B cell (primary cell): ENCODE measurements at regions not wholly inside any gene's neighbourhood (a gene's known extent, or its start where the extent isn't known, plus 50 kb on each side); places are given as distances from the start of the nearest gene placed in this dataset.

Source experiments
- ATAC-seq: fragments of 200-7000 bp; cut with Tn5 transposase; one replicate; pipeline ENCODE4 v1.10.0; 2021; ENCODE audit warnings: low read depth, mild to moderate bottlenecking, moderate number of reproducible peaks, moderate library complexity
- CTCF ChIA-PET: fragments of 350-600 bp; sonication (Branson Sonifier 250); formaldehyde crosslinking; loops from one replicate; lab custom pipeline; 2021; ENCODE audit warnings: antibody characterized with exemption, inconsistent platforms; lab: Charles Lee
- POLR2A ChIA-PET: fragments of 350-600 bp; sonication (Branson Sonifier 250); formaldehyde crosslinking; loops from one replicate; lab custom pipeline; 2021; ENCODE audit warnings: antibody characterized with exemption; lab: Charles Lee
- DNase-seq: peaks from one replicate; pipeline ENCODE4 v3.0.0; 2013
- H2AFZ ChIP-seq: 2 replicates; pipeline ENCODE4 v1.6.1; 2012; ENCODE audit warnings: mild to moderate bottlenecking, low read depth, low read length; ENCODE audit not compliant: insufficient read depth, poor library complexity, severe bottlenecking
- H3K27ac ChIP-seq, 2 donors: 1 replicate in 1 of 2; 2 replicates in 1 of 2; pipeline ENCODE4 v1.5.1; 2012 to 2013; ENCODE audit warnings: low read length in 2 of 2, mild to moderate bottlenecking in 2 of 2, moderate library complexity in 1 of 2
- H3K27me3 ChIP-seq, 4 experiments: fragments of 200-600 bp in 1 of 4; sonication (generic) in 1 of 4; replicated peaks in 1 of 4; 1 replicate in 2 of 4; 2 replicates in 2 of 4; pipeline versions ENCODE4 v1.6.1 to v1.7.0; 2013 to 2016; ENCODE audit warnings: low read length in 3 of 4, mild to moderate bottlenecking in 2 of 4, mixed read lengths in 1 of 4, moderate library complexity in 1 of 4; ENCODE audit not compliant: insufficient read depth in 4 of 4, control insufficient read depth in 3 of 4; ENCODE audit errors: control extremely low read depth in 1 of 4
- H3K36me3 ChIP-seq, 2 experiments: replicated peaks in 1 of 2; 1 replicate in 1 of 2; 2 replicates in 1 of 2; pipeline versions ENCODE4 v1.6.1 to v1.7.1; 2013; ENCODE audit warnings: low read length in 1 of 2; ENCODE audit not compliant: insufficient read depth in 2 of 2, control insufficient read depth in 1 of 2; ENCODE audit errors: control extremely low read depth in 1 of 2, extremely low read depth in 1 of 2
- H3K4me1 ChIP-seq, 2 donors: fragments of 200-600 bp in 1 of 2; sonication (generic) in 1 of 2; 1 replicate in 1 of 2; 2 replicates in 1 of 2; pipeline versions ENCODE4 v1.5.1 to v1.6.1; 2013 to 2017; ENCODE audit warnings: low read length in 2 of 2; ENCODE audit not compliant: control insufficient read depth in 2 of 2, insufficient read depth in 2 of 2
- H3K4me2 ChIP-seq: replicated peaks from 2 replicates; pipeline ENCODE3; 2012; ENCODE audit warnings: mild to moderate bottlenecking, low read depth, low read length; ENCODE audit not compliant: poor library complexity, severe bottlenecking
- H3K4me3 ChIP-seq, 5 experiments: fragments of 200-600 bp in 1 of 5; sonication (generic) in 1 of 5; 1 replicate in 3 of 5; 2 replicates in 2 of 5; pipeline versions ENCODE4 v1.5.1 to v1.7.0; 2011 to 2016; ENCODE audit warnings: low read length in 4 of 5, mild to moderate bottlenecking in 4 of 5, low read depth in 2 of 5, control low read depth in 1 of 5, moderate library complexity in 1 of 5; ENCODE audit not compliant: insufficient read depth in 1 of 5; ENCODE audit errors: control extremely low read depth in 1 of 5, extremely low read depth in 1 of 5
- H3K79me2 ChIP-seq: fragments of 200-600 bp; sonication (generic); one replicate; pipeline ENCODE4 v1.6.0; 2016; ENCODE audit warnings: low read length; ENCODE audit not compliant: control insufficient read depth, insufficient read depth
- H3K9ac ChIP-seq: fragments of 200-600 bp; sonication (generic); 2 replicates; pipeline ENCODE4 v1.6.1; 2017; ENCODE audit warnings: mild to moderate bottlenecking, low read length, moderate library complexity
- H3K9me3 ChIP-seq, 3 donors: one replicate each; pipeline versions ENCODE4 v1.6.1 to v1.7.1; 2013; ENCODE audit warnings: low read length in 2 of 3; ENCODE audit not compliant: control insufficient read depth in 2 of 3, insufficient read depth in 1 of 3; ENCODE audit errors: control extremely low read depth in 1 of 3
- H4K20me1 ChIP-seq: 2 replicates; pipeline ENCODE4 v1.6.0; 2012; ENCODE audit warnings: mild to moderate bottlenecking, low read length; ENCODE audit not compliant: insufficient read depth, control insufficient read depth, poor library complexity, severe bottlenecking
- H3K27ac Mint-ChIP-seq: one replicate; pipeline ENCODE4 v1.8.0; 2021; ENCODE audit warnings: mixed read lengths
- H3K27me3 Mint-ChIP-seq: one replicate; pipeline ENCODE4 v1.8.0; 2021; ENCODE audit warnings: mixed read lengths
- H3K4me1 Mint-ChIP-seq: one replicate; pipeline ENCODE4 v1.8.0; 2021; ENCODE audit warnings: mixed read lengths
- H3K4me3 Mint-ChIP-seq: one replicate; pipeline ENCODE4 v1.8.0; 2021; ENCODE audit warnings: mixed read lengths
- H3K9me3 Mint-ChIP-seq: one replicate; pipeline ENCODE4 v1.8.0; 2022; ENCODE audit warnings: mixed read lengths; ENCODE audit not compliant: insufficient read depth
- CTCF ChIP-seq: fragments of 200-600 bp; IDR thresholded peaks from one replicate; pipeline ENCODE4 v1.8.0; 2022; ENCODE audit warnings: antibody characterized with exemption, mild to moderate bottlenecking
- EZH2 ChIP-seq: IDR thresholded peaks from 2 replicates; pipeline ENCODE4 v1.6.1; 2012; ENCODE audit warnings: borderline replicate concordance, low read depth, mild to moderate bottlenecking, moderate library complexity, low read length; ENCODE audit not compliant: insufficient read depth, poor library complexity, severe bottlenecking
- WGBS: methylation state at CpG from one replicate; pipeline ENCODE4 v1.1.5; 2013; ENCODE audit warnings: missing lambda C conversion rate; ENCODE audit not compliant: insufficient coverage; 5-methylcytosine and 5-hydroxymethylcytosine counted together
- intact Hi-C: fragments of 100-400 bp; cut with micrococcal nuclease; formaldehyde crosslinking; loops from one replicate; pipeline ENCODE4 v1.10.0; 2022

DNA sequence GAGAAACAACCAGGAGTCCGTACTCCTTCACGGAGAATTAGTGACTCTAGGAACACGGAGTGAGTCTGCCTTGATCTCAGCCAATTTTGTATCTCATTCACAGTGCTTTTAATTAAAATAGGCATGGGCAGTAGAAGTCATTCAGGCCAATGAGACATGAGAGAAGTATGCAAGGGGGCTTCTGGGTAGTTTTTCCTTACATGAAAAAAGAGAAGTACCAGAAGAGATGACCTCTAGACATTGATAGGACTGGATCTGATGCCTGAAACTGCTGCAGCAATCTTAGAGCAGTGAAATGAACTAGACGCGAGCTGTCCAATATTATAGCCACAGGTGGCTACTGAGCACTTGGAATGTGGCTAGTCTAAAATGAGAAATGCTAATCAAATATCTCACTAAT lies 187.7 kb upstream of the TLE4 start:
- ChIA-PET CTCF (no interaction called here), POLR2A (no interaction called here)
- no peak for TF ChIP-seq EZH2
- no peak for TF ChIP-seq CTCF
- peaks cover 3% of the 10 kb centered on the region for H3K27me3 Mint-ChIP-seq
- no peak overlapping the region for H3K27ac Mint-ChIP-seq
- Histone ChIP-seq H3K9me3 (peaks cover 0 to 4% (median 0%) of the 10 kb centered on the region in 3 donors), H3K79me2 (no peaks in the 10 kb centered on the region), H2AFZ (no peak overlapping the region), H4K20me1 (no peaks in the 10 kb centered on the region), H3K4me3 (no peak overlapping the region), H3K27ac (no peak overlapping the region), H3K9ac (no peak overlapping the region), H3K27me3 (no peaks in the 10 kb centered on the region), H3K4me1 (no peaks in the 10 kb centered on the region), H3K4me2 (no peak overlapping the region), H3K36me3 (no peaks in the 10 kb centered on the region)
- no peak for DNase-seq
- H3K4me3 Mint-ChIP-seq = no peak overlapping the region
- no peak for ATAC-seq
- peaks cover 8% of the 10 kb centered on the region for H3K4me1 Mint-ChIP-seq
- H3K9me3 Mint-ChIP-seq = peaks cover 14% of the 10 kb centered on the region
- WGBS = no CpG with 5 or more reads among the region's 5 CpGs
- intact Hi-C loops = no loop called here

GRCh38 chr9:79384501-79384900 lies 187.3 kb upstream of the TLE4 start:
- no peaks in the 10 kb centered on the region for H3K27me3 ChIP-seq
- peaks cover 8% of the 10 kb centered on the region for H3K4me1 Mint-ChIP-seq
- no peaks in the 10 kb centered on the region for H3K4me1 ChIP-seq
- H3K36me3 ChIP-seq = no peaks in the 10 kb centered on the region
- no peak overlapping the region for H3K4me3 Mint-ChIP-seq
- WGBS = no CpG with 5 or more reads among the region's 1 CpG
- H4K20me1 ChIP-seq = no peaks in the 10 kb centered on the region
- H3K9me3 ChIP-seq = peaks cover 0 to 4% (median 0%) of the 10 kb centered on the region in 3 donors
- H3K9ac ChIP-seq = no peak overlapping the region
- peaks cover 14% of the 10 kb centered on the region for H3K9me3 Mint-ChIP-seq
- ATAC-seq = no peak
- H3K4me3 ChIP-seq = no peak overlapping the region
- ChIA-PET POLR2A (no interaction called here), CTCF (no interaction called here)
- TF ChIP-seq EZH2 (no peak), CTCF (no peak)
- intact Hi-C loops = no loop called here
- no peak overlapping the region for H3K27ac Mint-ChIP-seq
- no peak overlapping the region for H3K4me2 ChIP-seq
- peaks cover 3% of the 10 kb centered on the region for H3K27me3 Mint-ChIP-seq
- no peaks in the 10 kb centered on the region for H3K79me2 ChIP-seq
- DNase-seq = no peak
- no peak overlapping the region for H2AFZ ChIP-seq
- no peak overlapping the region for H3K27ac ChIP-seq
